Motor neuron (in vitro differentiated cells): ENCODE measurements at regions not wholly inside any gene's neighbourhood (a gene's known extent, or its start where the extent isn't known, plus 50 kb on each side); places are given as distances from the start of the nearest gene placed in this dataset.
A peak's percentile ranks its signal among the peaks of the same experiment; 100 is the strongest.

ENCODE experiments used
- ATAC-seq, 8 experiments: fragments of 200-7000 bp; cut with Tn5 transposase; replicated peaks in 6 of 8; 2 replicates each; pipeline ENCODE4 v1.8.0; 2021; ENCODE audit warnings: mild to moderate bottlenecking in 8 of 8, moderate library complexity in 8 of 8
- H3K27ac ChIP-seq, 2 donors: fragments of 250-450 bp; sonication (Bioruptor Pico); 2 replicates each; pipeline ENCODE4 v1.9.0; 2021; ENCODE audit warnings: antibody characterized with exemption in 2 of 2, mild to moderate bottlenecking in 2 of 2, moderate library complexity in 1 of 2
- H3K4me1 ChIP-seq, 2 donors: fragments of 250-450 bp; sonication (Bioruptor Pico); replicated peaks in 1 of 2; 2 replicates each; pipeline ENCODE4 v1.6.1; 2021; ENCODE audit warnings: antibody characterized with exemption in 2 of 2, mild to moderate bottlenecking in 2 of 2, moderate library complexity in 1 of 2
- H3K4me3 ChIP-seq, 5 donors: fragments of 250-450 bp; sonication (Bioruptor Pico); 2 replicates each; pipeline ENCODE4 v1.9.0; 2021; ENCODE audit warnings: antibody characterized with exemption in 5 of 5, mild to moderate bottlenecking in 5 of 5, moderate library complexity in 4 of 5
- WGBS, 10 experiments: fragments of 450-650 bp; shearing (Covaris generic); methylation state at CpG; one replicate each; pipeline ENCODE4 v1.0.0; 2022; 5-methylcytosine and 5-hydroxymethylcytosine counted together
- in situ Hi-C, 9 experiments: fragments of 400-800 bp; cut with MboI; loops; one replicate each; pipeline ENCODE4 v1.15.0; 2021; ENCODE audit warnings: low sequenced_read_pairs in 9 of 9, low pct_unique_long_range_greater_than_20kb in 2 of 9; ENCODE audit not compliant: unreplicated experiment in 9 of 9

GRCh38 chr9:94014066-94014654, 59.0 kb upstream of the BARX1 start:
- in situ Hi-C loops = loop anchor here in 3 of 9 experiments (10.0 to 25.0 kb wide), 2 partner anchors 198 to 201 kb away; no protein-coding TSS in a partner anchor
- WGBS, 10 experiments = 0 to 57% (median 22%) methylated on average over 1 of the region's 1 CpG; no CpG with 5 or more reads in 3 of the 10 experiments
- no peak overlapping the region for H3K27ac ChIP-seq
- peak in 3 of 8 experiments; percentile 26 to 74 (median 49) for ATAC-seq
- no peak overlapping the region for H3K4me3 ChIP-seq
- peaks cover 0 to 10% of the 10 kb centered on the region in 2 donors for H3K4me1 ChIP-seq

GRCh38 chr9:94010980-94011533, 55.9 kb upstream of the BARX1 start:
- Histone ChIP-seq H3K27ac (no peak overlapping the region), H3K4me3 (no peak overlapping the region), H3K4me1 (no peaks in the 10 kb centered on the region)
- ATAC-seq = peak in 4 of 8 experiments; percentile 45 to 89 (median 69)
- in situ Hi-C loops = loop anchor here in 3 of 9 experiments (10.0 to 25.0 kb wide), 2 partner anchors 201 to 204 kb away; no protein-coding TSS in a partner anchor
- 0 to 83% (median 70%) methylated on average over 1 to 4 of the region's 4 CpGs for WGBS, 10 experiments

GRCh38 chr9:94005272-94005901, 50.2 kb upstream of the BARX1 start:
- WGBS, 10 experiments = 0 to 100% (median 40%) methylated on average over 1 to 3 of the region's 3 CpGs; no CpG with 5 or more reads in 4 of the 10 experiments
- H3K4me3 ChIP-seq = no peak overlapping the region
- in situ Hi-C loops = loop anchor here in 2 of 9 experiments (25.0 kb wide), 1 partner anchor 207 kb away; no protein-coding TSS in a partner anchor
- no peak overlapping the region for H3K27ac ChIP-seq
- no peaks in the 10 kb centered on the region for H3K4me1 ChIP-seq
- ATAC-seq = no peak
